ENCODE measurements at regions not wholly inside any gene's neighbourhood (a gene's known extent, or its start where the extent isn't known, plus 50 kb on each side); places are given as distances from the start of the nearest gene placed in this dataset.

GRCh38 chr10:3692387-3692999 lies 92.5 kb downstream of the KLF6 start:
- no peak for DNase-seq (ENCODE audit: low read depth, low spot score)

GRCh38 chr10:3691482-3691881 lies 93.5 kb downstream of the KLF6 start:
- DNase-seq (ENCODE audit: low read depth, low spot score): no peak

- no peak for DNase-seq (ENCODE audit: low read depth, low spot score)
Measured at GRCh38 chr10:3689871-3690510, 95.0 kb downstream of the KLF6 start.

- no peak for DNase-seq (ENCODE audit: low read depth, low spot score)
Measured at GRCh38 chr10:3687510-3688081, 97.4 kb downstream of the KLF6 start.

GRCh38 chr10:3685384-3685783 lies 99.6 kb downstream of the KLF6 start:
- DNase-seq (ENCODE audit: low read depth, low spot score): no peak

- no peak for DNase-seq (ENCODE audit: low read depth, low spot score)
Measured at GRCh38 chr10:3684891-3685290, 100.1 kb downstream of the KLF6 start.

- DNase-seq (ENCODE audit: low read depth, low spot score): no peak
Measured at GRCh38 chr10:3683560-3683959, 101.4 kb downstream of the KLF6 start.

GRCh38 chr10:3682745-3683144 lies 102.3 kb downstream of the KLF6 start:
- DNase-seq (ENCODE audit: low read depth, low spot score): no peak

- DNase-seq (ENCODE audit: low read depth, low spot score): no peak
Measured at GRCh38 chr10:3681642-3682554, 103.1 kb downstream of the KLF6 start.

- DNase-seq (ENCODE audit: low read depth, low spot score): no peak
Measured at GRCh38 chr10:3679950-3680629, 104.9 kb downstream of the KLF6 start.

- no peak for DNase-seq (ENCODE audit: low read depth, low spot score)
Measured at GRCh38 chr10:3678629-3679227, 106.3 kb downstream of the KLF6 start.

- no peak for DNase-seq (ENCODE audit: low read depth, low spot score)
Measured at GRCh38 chr10:3676564-3676963, 108.4 kb downstream of the KLF6 start.

- DNase-seq (ENCODE audit: low read depth, low spot score): no peak
Measured at GRCh38 chr10:3672220-3672619, 112.8 kb downstream of the KLF6 start.

GRCh38 chr10:3671386-3671955 lies 113.5 kb downstream of the KLF6 start:
- no peak for DNase-seq (ENCODE audit: low read depth, low spot score)

GRCh38 chr10:3668966-3669330 lies 116.1 kb downstream of the KLF6 start:
- no peak for DNase-seq (ENCODE audit: low read depth, low spot score)

GRCh38 chr10:3668276-3668965 lies 116.6 kb downstream of the KLF6 start:
- no peak for DNase-seq (ENCODE audit: low read depth, low spot score)

- no peak for DNase-seq (ENCODE audit: low read depth, low spot score)
Measured at GRCh38 chr10:3666525-3667302, 118.3 kb downstream of the KLF6 start.

GRCh38 chr10:3665316-3665908 lies 119.6 kb downstream of the KLF6 start:
- no peak for DNase-seq (ENCODE audit: low read depth, low spot score)

GRCh38 chr10:3662775-3663174 lies 122.2 kb downstream of the KLF6 start:
- no peak for DNase-seq (ENCODE audit: low read depth, low spot score)

Data from activated naive CD8-positive, alpha-beta T cell treated with anti-CD3 and anti-CD28 coated beads, Interleukin-2, amount 50 U/mL, for 16 hours (primary cell).